ENCODE measurements at regions not wholly inside any gene's neighbourhood (a gene's known extent, or its start where the extent isn't known, plus 50 kb on each side); places are given as distances from the start of the nearest gene placed in this dataset.
"Not testable (repeated sequence)": the region's sequence is repeated elsewhere in the genome, so short reads cannot be mapped to it uniquely, and the experiment has no call there.

GRCh38 chr17:436571-436970, 84.0 kb upstream of the RPH3AL start:
- no peak overlapping the region for H3K4me3 Mint-ChIP-seq
- no peak overlapping the region for H3K27ac Mint-ChIP-seq
- no peak for DNase-seq
- no peaks in the 10 kb centered on the region for H3K4me1 Mint-ChIP-seq (ENCODE audit: low read depth)
- peaks cover 39% of the 10 kb centered on the region for H3K36me3 Mint-ChIP-seq (ENCODE audit: low read depth)
- H3K27me3 Mint-ChIP-seq (ENCODE audit: insufficient read depth): no peaks in the 10 kb centered on the region
- H3K9me3 Mint-ChIP-seq: peaks cover 16% of the 10 kb centered on the region
- TF ChIP-seq CTCF (IDR thresholded peaks at IDR 0.05): no peak

DNA sequence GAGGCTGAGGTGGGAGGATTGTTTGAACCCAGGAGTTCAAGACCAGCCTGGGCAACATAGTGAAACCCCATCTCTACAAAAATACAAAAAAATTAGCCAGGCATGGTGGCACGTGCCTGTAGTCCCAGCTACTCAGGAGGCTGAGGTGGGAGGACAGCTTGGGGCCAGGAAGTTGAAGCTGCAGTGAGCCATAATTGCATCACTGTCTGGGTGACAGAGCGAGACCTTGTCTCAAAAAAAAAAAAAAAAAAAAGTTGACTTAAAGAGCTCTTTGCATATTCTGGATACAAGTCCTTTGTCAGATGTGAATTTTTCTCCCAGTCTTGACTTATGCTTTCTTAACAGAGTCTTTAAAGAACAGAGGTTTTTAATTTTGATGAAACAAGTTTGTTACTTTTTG, 79.9 kb upstream of the RPH3AL start:
- not testable (repeated sequence) for H3K4me3 Mint-ChIP-seq; H3K27ac Mint-ChIP-seq; DNase-seq; H3K27me3 Mint-ChIP-seq (ENCODE audit: insufficient read depth); H3K4me1 Mint-ChIP-seq (ENCODE audit: low read depth)
- Mint-ChIP-seq H3K9me3 (peaks cover 34% of the 10 kb centered on the region), H3K36me3 (ENCODE audit: low read depth) (peaks cover 17% of the 10 kb centered on the region)

- Mint-ChIP-seq H3K4me3 (no peak overlapping the region), H3K27ac (no peak overlapping the region), H3K27me3 (ENCODE audit: insufficient read depth) (no peaks in the 10 kb centered on the region), H3K4me1 (ENCODE audit: low read depth) (no peaks in the 10 kb centered on the region), H3K9me3 (peaks cover 34% of the 10 kb centered on the region), H3K36me3 (ENCODE audit: low read depth) (peaks cover 13% of the 10 kb centered on the region)
- TF ChIP-seq CTCF (IDR thresholded peaks at IDR 0.05): no peak
- DNase-seq: no peak
These were observed 78.9 kb upstream of the RPH3AL start for GRCh38 chr17:431494-431893.

GRCh38 chr17:429589-429988, 77.0 kb upstream of the RPH3AL start:
- H3K36me3 Mint-ChIP-seq (ENCODE audit: low read depth): peaks cover 4% of the 10 kb centered on the region
- H3K4me3 Mint-ChIP-seq: no peak overlapping the region
- no peaks in the 10 kb centered on the region for H3K27me3 Mint-ChIP-seq (ENCODE audit: insufficient read depth)
- H3K4me1 Mint-ChIP-seq (ENCODE audit: low read depth): no peaks in the 10 kb centered on the region
- H3K9me3 Mint-ChIP-seq: peaks cover 23% of the 10 kb centered on the region
- no peak for DNase-seq
- no peak for TF ChIP-seq CTCF (IDR thresholded peaks at IDR 0.05)
- H3K27ac Mint-ChIP-seq: no peak overlapping the region

DNA sequence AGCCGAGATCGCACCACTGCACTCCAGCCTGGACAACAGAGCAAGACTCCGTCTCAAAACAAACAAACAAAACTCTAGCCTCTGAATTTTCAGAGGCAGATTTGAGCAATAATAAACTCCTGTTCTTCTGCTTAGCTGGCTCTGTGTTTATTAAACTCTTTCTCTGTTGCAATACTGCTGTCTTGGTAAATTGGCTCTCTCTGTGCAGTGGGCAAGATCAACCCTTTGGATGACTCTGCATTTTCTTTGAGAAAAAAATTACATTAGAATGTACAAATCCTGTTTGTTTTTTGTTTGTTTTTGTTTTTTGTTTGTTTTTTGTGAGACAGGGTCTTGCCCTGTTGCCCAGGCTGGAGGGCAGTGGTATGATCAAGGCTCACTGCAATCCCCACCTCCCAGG, 75.8 kb upstream of the RPH3AL start:
- no peak for DNase-seq
- no peaks in the 10 kb centered on the region for H3K4me1 Mint-ChIP-seq (ENCODE audit: low read depth)
- TF ChIP-seq CTCF (IDR thresholded peaks at IDR 0.05): no peak
- peaks cover 23% of the 10 kb centered on the region for H3K9me3 Mint-ChIP-seq
- H3K27me3 Mint-ChIP-seq (ENCODE audit: insufficient read depth): no peaks in the 10 kb centered on the region
- H3K36me3 Mint-ChIP-seq (ENCODE audit: low read depth): peaks cover 4% of the 10 kb centered on the region
- no peak overlapping the region for H3K4me3 Mint-ChIP-seq
- no peak overlapping the region for H3K27ac Mint-ChIP-seq

DNA sequence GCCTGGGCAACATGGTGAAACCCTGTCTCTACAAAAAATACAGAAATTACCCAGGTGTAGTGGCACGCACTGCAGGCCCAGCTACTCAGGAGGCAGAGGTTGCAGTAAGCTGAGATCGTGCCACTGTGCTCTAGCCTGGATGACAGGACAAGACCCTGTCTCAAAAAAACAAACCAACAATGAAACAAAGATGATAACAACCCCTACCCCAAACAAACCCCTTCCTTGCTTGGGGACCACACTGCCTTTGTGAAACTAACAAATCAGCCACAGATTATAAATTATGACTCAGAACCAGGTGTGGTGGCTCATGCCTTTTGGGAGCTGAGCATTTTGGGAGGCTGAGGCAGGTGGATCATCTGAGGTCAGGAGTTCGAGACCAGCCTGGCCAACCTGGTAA, 75.3 kb upstream of the RPH3AL start:
- Mint-ChIP-seq H3K27me3 (ENCODE audit: insufficient read depth) (no peaks in the 10 kb centered on the region), H3K9me3 (peaks cover 23% of the 10 kb centered on the region), H3K27ac (no peak overlapping the region), H3K4me3 (no peak overlapping the region), H3K36me3 (ENCODE audit: low read depth) (peaks cover 4% of the 10 kb centered on the region), H3K4me1 (ENCODE audit: low read depth) (no peaks in the 10 kb centered on the region)
- no peak for DNase-seq
- no peak for TF ChIP-seq CTCF (IDR thresholded peaks at IDR 0.05)

Data from HFFc6 (cell line).